ENCODE measurements at regions not wholly inside any gene's neighbourhood (a gene's known extent, or its start where the extent isn't known, plus 50 kb on each side); places are given as distances from the start of the nearest gene placed in this dataset.
"Not testable (repeated sequence)": the region's sequence is repeated elsewhere in the genome, so short reads cannot be mapped to it uniquely, and the experiment has no call there.

DNA sequence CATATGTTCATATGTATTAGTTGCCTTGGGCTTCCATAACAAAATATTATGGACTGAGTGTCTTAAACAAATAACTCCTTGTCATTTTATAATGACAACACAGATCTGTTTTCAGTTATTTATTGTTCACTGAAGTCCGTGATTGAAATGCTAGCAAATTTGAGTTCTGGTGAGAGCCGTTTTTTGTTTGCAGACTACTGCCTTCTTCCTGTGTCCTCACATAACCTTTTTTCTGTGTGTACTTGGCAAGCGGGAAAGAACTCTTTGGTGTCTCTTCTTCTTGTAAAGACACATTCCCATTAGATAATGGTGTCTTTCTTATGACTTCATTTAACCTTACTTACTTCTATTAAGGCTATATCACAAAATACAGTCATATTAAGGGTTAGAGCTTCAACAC is 482.9 kb upstream of the EYS start:
- H3K4me1 ChIP-seq: no peaks in the 10 kb centered on the region
- H3K4me3 ChIP-seq: no peak overlapping the region
- ATAC-seq (no peak), DNase-seq (no peak), FAIRE-seq (no peak)
- no peak overlapping the region for H3K27ac ChIP-seq
- intact Hi-C loops (cut with DNase I): no loop called here
- TF ChIP-seq, protein P1, sequence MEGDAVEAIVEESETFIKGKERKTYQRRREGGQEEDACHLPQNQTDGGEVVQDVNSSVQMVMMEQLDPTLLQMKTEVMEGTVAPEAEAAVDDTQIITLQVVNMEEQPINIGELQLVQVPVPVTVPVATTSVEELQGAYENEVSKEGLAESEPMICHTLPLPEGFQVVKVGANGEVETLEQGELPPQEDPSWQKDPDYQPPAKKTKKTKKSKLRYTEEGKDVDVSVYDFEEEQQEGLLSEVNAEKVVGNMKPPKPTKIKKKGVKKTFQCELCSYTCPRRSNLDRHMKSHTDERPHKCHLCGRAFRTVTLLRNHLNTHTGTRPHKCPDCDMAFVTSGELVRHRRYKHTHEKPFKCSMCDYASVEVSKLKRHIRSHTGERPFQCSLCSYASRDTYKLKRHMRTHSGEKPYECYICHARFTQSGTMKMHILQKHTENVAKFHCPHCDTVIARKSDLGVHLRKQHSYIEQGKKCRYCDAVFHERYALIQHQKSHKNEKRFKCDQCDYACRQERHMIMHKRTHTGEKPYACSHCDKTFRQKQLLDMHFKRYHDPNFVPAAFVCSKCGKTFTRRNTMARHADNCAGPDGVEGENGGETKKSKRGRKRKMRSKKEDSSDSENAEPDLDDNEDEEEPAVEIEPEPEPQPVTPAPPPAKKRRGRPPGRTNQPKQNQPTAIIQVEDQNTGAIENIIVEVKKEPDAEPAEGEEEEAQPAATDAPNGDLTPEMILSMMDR (IDR thresholded peaks at IDR 0.05): no peak
- H3K27me3 ChIP-seq: no peaks in the 10 kb centered on the region
- no peaks in the 10 kb centered on the region for H3K9me3 ChIP-seq
- WGBS, 2 donors: 37 to 38% methylated on average over 3 of the region's 3 CpGs
- no peaks in the 10 kb centered on the region for H3K36me3 ChIP-seq

DNA sequence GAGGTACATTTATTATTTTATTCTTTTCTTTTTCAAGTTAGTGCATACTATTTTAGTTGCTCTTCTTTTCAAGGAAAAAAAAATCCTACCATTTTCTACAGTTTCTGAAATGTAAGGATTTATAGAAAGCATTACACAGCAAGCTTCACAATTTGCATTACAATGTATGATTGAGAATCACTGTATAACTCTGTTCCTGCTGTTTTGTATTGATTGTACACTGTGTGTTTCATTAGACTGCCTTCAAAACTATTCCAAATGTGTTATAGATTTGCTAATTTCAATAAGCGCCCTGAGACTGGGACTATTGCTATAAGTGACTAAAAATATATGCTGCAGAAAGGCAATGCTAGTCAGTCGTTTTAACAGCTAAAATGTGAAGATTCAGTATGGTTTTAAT is 479.7 kb upstream of the EYS start:
- TF ChIP-seq, protein P1 (IDR thresholded peaks at IDR 0.05): no peak
- WGBS, 2 donors: 33 to 59% methylated on average over 2 of the region's 2 CpGs
- DNase-seq: no peak
- no peak for ATAC-seq
- Histone ChIP-seq H3K9me3 (no peaks in the 10 kb centered on the region), H3K27me3 (no peaks in the 10 kb centered on the region), H3K27ac (no peak overlapping the region), H3K4me3 (no peak overlapping the region), H3K36me3 (no peaks in the 10 kb centered on the region), H3K4me1 (no peaks in the 10 kb centered on the region)
- no peak for FAIRE-seq
- intact Hi-C loops (cut with DNase I): no loop called here

DNA sequence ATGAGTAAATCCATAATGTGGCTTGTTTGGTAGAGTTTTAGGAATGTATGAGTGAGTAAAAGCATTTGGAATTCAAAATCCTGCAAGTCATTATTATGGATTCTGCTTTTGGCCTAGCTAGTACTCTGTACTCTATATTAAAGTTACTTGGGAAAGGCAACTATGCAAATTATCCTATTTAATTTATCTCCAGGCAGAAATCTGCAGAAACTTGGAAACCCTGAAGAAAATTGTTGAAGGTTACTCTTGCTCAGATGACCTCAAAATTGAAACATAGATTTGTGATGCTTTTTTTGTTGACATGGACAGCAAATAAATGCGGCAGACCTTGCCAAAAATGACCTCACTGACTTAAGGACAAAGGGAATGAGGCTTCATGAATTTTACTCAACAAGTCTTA is 477.1 kb upstream of the EYS start:
- TF ChIP-seq, protein P1 (IDR thresholded peaks at IDR 0.05): no peak
- intact Hi-C loops (cut with DNase I): no loop called here
- Histone ChIP-seq H3K4me3 (no peak overlapping the region), H3K9me3 (no peaks in the 10 kb centered on the region), H3K4me1 (no peaks in the 10 kb centered on the region), H3K27ac (no peak overlapping the region), H3K36me3 (no peaks in the 10 kb centered on the region), H3K27me3 (no peaks in the 10 kb centered on the region)
- FAIRE-seq (no peak), ATAC-seq (no peak), DNase-seq (no peak)
- WGBS, 2 donors: 50 to 74% methylated on average over 1 of the region's 1 CpG

DNA sequence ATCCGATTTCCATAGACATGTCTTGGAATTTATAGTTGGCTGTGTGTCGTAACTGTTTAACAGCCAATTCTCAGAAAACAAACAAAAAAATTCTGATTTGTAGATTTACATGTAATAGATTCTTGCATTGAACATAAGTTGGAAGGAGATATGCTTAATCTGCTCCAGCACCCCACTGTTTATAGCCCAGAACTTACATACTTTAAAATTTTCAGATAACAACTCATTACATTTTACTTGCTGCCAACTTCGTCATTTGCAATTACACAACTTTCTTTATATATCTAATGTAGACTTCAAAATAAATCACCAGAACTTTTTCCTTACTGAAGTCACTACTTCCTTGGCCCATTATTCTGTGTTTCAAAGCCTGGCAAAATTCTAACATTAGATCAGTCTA is 472.3 kb upstream of the EYS start:
- TF ChIP-seq, protein P1 (IDR thresholded peaks at IDR 0.05): no peak
- ATAC-seq (no peak), FAIRE-seq (no peak), DNase-seq (no peak)
- H3K27me3 ChIP-seq: no peaks in the 10 kb centered on the region
- H3K4me3 ChIP-seq: no peak overlapping the region
- H3K9me3 ChIP-seq: no peaks in the 10 kb centered on the region
- H3K4me1 ChIP-seq: peaks cover 0 to 3% (median 0%) of the 10 kb centered on the region in 3 donors
- H3K36me3 ChIP-seq: no peaks in the 10 kb centered on the region
- intact Hi-C loops (cut with DNase I): no loop called here
- H3K27ac ChIP-seq: no peak overlapping the region
- WGBS, 2 donors: 58 to 70% methylated on average over 3 of the region's 3 CpGs

DNA sequence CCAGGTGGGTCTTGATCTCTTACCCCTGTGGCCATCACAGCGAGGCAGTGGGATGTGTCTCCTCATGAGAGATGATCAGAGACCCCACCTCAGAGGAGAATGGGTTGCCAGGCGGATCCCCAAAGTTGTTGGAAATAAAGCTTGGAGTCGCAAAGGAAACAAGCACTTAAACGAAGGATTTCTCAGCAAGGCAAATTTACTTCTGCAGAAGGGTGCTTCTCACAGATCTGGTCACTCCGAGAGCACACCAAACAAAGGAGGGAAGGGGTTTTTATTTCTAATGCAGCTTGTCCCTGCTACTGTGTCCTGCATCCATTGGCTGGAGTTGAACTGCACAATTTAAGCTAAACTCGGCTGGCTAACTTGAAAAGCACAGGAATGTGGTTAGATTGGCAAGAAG is 466.6 kb upstream of the EYS start:
- no peaks in the 10 kb centered on the region for H3K9me3 ChIP-seq
- H3K27me3 ChIP-seq: no peaks in the 10 kb centered on the region
- H3K27ac ChIP-seq: no peak overlapping the region
- DNase-seq: no peak
- H3K4me1 ChIP-seq: peaks cover 0 to 3% (median 0%) of the 10 kb centered on the region in 3 donors
- no peak overlapping the region for H3K4me3 ChIP-seq
- ATAC-seq: no peak
- FAIRE-seq: no peak
- intact Hi-C loops (cut with DNase I): no loop called here
- TF ChIP-seq, protein P1 (IDR thresholded peaks at IDR 0.05): no peak
- no peaks in the 10 kb centered on the region for H3K36me3 ChIP-seq
- whole genome bisulfite sequencing, 2 donors: 57 to 67% methylated on average over 6 of the region's 6 CpGs

DNA sequence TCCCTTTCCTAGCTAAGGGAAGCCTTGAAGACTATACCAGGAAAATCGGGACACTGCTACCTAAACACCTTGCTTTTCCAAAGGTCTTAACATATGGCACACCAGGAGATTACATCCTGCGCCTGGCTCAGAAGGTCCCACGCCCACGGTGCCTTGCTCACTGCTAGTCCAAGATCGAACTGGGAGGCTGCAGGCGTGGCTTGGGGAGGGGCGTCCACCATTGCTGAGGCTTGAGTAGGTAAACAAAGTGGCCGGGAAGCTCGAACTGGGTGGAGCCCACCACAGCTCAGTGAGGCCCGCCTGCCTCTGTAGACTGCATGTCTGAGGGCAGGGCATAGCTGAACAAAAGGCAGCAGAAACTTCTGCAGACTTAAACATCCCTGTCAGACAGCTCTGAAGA is 459.7 kb upstream of the EYS start:
- H3K36me3 ChIP-seq; intact Hi-C loops (cut with DNase I); H3K4me1 ChIP-seq; H3K9me3 ChIP-seq; ATAC-seq; FAIRE-seq; H3K27ac ChIP-seq; H3K4me3 ChIP-seq; H3K27me3 ChIP-seq: not testable (repeated sequence)
- peak in 1 of 6 donors; percentile 48 for DNase-seq
- WGBS, 2 donors: 67 to 77% methylated on average over 10 of the region's 10 CpGs

All from pancreas (tissue), 10 donors.